ENCODE measurements at regions not wholly inside any gene's neighbourhood (a gene's known extent, or its start where the extent isn't known, plus 50 kb on each side); places are given as distances from the start of the nearest gene placed in this dataset.

DNA sequence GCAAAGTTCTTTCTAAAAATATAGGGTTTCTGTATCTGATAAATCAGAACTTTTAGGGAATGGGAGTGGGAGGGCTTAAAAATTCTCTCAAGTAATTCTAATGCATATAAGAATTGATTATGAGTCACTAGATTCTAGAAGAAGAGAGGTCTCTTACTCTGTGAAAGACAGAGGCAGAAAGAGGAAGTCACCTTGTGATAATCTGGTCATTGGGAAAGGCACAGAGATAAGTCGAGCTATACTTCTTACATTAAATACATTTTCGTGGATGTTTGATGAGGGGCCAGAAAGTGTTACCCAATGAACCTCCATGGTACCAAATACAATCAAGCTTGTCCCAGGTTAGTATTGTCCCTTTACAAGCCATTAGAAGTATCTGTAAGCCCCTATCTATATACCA is 134.4 kb downstream of the MAD2L1 start:
- no peak overlapping the region for H3K4me3 Mint-ChIP-seq
- H3K27me3 Mint-ChIP-seq, result peaks cover 7% of the 10 kb centered on the region
- peaks cover 6% of the 10 kb centered on the region for H3K4me1 Mint-ChIP-seq (ENCODE audit: unreplicated experiment)
- no peak overlapping the region for H3K27ac Mint-ChIP-seq
- DNase-seq (ENCODE audit: extremely low spot score, unreplicated experiment), result no peak
- H3K36me3 Mint-ChIP-seq, result no peaks in the 10 kb centered on the region
- H3K9me3 Mint-ChIP-seq, result no peaks in the 10 kb centered on the region
- TF ChIP-seq, protein P1, sequence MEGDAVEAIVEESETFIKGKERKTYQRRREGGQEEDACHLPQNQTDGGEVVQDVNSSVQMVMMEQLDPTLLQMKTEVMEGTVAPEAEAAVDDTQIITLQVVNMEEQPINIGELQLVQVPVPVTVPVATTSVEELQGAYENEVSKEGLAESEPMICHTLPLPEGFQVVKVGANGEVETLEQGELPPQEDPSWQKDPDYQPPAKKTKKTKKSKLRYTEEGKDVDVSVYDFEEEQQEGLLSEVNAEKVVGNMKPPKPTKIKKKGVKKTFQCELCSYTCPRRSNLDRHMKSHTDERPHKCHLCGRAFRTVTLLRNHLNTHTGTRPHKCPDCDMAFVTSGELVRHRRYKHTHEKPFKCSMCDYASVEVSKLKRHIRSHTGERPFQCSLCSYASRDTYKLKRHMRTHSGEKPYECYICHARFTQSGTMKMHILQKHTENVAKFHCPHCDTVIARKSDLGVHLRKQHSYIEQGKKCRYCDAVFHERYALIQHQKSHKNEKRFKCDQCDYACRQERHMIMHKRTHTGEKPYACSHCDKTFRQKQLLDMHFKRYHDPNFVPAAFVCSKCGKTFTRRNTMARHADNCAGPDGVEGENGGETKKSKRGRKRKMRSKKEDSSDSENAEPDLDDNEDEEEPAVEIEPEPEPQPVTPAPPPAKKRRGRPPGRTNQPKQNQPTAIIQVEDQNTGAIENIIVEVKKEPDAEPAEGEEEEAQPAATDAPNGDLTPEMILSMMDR (conservative IDR thresholded peaks at IDR 0.05), result no peak

DNA sequence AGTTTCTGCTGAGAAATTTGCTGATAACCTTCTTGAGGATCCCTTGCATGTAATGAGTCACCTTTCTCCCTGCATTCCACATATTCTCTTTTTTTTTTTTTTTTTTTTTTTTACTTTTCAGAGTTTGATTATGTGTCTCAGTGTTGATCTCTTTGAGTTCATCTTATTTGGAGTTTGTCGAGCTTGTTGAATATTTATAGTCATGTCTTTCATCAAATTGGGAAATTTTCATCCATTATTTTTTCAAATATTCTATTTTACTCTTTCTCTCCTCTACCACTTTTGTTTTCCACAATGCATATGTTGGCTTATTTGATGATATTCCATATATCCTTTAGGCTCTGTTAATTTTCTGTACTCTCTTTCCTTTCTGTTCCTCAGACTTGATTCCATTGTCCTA is 136.1 kb downstream of the MAD2L1 start:
- Mint-ChIP-seq H3K4me1 (ENCODE audit: unreplicated experiment) (peaks cover 6% of the 10 kb centered on the region), H3K4me3 (no peak overlapping the region), H3K36me3 (no peaks in the 10 kb centered on the region), H3K27ac (no peak overlapping the region), H3K27me3 (no peaks in the 10 kb centered on the region), H3K9me3 (no peaks in the 10 kb centered on the region)
- TF ChIP-seq, protein P1 (conservative IDR thresholded peaks at IDR 0.05), result no peak
- no peak for DNase-seq (ENCODE audit: extremely low spot score, unreplicated experiment)

DNA sequence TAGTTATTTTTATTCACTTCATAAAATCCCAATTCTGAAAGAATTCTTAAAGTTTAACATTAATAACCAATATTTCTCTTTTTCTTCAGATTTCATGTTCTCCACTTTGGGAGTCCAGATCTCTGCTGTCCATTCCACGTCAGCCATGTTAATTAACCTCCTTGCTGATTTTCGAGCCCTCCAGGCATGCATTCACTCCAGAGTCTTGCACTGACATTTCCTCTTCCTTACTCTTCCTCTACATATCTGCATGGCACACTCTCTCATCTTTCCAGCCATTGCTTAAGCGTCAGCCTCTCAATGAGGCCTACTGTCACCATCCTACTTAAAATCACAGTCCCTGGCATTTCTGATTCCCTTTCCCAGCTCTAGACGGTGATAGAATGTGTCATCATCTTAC is 144.8 kb downstream of the MAD2L1 start:
- TF ChIP-seq, protein P1 (conservative IDR thresholded peaks at IDR 0.05), result no peak
- no peaks in the 10 kb centered on the region for H3K4me1 Mint-ChIP-seq (ENCODE audit: unreplicated experiment)
- H3K9me3 Mint-ChIP-seq, result no peaks in the 10 kb centered on the region
- H3K27me3 Mint-ChIP-seq, result no peaks in the 10 kb centered on the region
- no peak overlapping the region for H3K27ac Mint-ChIP-seq
- no peaks in the 10 kb centered on the region for H3K36me3 Mint-ChIP-seq
- no peak overlapping the region for H3K4me3 Mint-ChIP-seq
- no peak for DNase-seq (ENCODE audit: extremely low spot score, unreplicated experiment)

DNA sequence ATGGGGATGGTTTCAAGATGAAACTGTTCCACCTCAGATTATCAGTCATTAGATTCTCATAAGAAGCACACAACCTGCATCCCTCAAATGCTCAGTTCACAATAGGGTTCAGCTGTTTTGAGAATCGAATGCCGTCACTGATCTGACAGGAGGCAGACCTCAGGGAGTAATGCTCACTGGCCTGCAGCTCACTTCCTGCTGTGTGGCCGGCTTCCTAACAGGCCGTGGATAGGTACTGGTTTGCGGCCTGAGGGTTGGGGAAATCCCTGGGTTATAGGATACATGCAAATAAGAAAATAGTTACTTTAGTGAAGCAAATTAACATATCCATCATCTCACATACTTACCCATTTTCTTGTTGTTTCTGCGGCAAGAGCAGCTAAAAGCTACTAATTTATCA is 160.4 kb downstream of the MAD2L1 start:
- H3K4me1 Mint-ChIP-seq (ENCODE audit: unreplicated experiment), result no peaks in the 10 kb centered on the region
- H3K36me3 Mint-ChIP-seq, result peaks cover 7% of the 10 kb centered on the region
- H3K27me3 Mint-ChIP-seq, result peaks cover 14% of the 10 kb centered on the region
- DNase-seq (ENCODE audit: extremely low spot score, unreplicated experiment), result no peak
- no peak overlapping the region for H3K27ac Mint-ChIP-seq
- no peak overlapping the region for H3K4me3 Mint-ChIP-seq
- H3K9me3 Mint-ChIP-seq, result peaks cover 17% of the 10 kb centered on the region
- TF ChIP-seq, protein P1 (conservative IDR thresholded peaks at IDR 0.05), result no peak

DNA sequence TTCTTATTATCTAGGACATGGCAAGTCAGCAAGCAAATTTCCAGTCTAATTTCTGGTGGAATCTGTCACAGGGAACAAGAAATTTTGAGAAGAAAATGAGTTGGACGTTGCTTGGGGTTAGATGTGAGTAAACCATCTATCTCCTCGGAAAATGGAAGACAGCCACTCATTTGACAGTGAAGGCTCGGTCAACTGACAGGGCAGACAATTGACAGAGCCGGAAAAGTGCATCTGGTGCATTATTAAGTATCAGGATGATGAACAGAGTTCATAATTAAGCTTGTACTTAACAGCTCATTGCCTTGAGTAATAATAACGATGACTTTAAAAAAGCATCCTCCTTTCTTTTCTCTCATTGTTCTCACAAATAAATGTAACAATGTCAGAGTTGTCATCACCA is 168.4 kb downstream of the MAD2L1 start:
- H3K36me3 Mint-ChIP-seq, result no peaks in the 10 kb centered on the region
- no peak overlapping the region for H3K4me3 Mint-ChIP-seq
- H3K27ac Mint-ChIP-seq, result no peak overlapping the region
- peaks cover 5% of the 10 kb centered on the region for H3K4me1 Mint-ChIP-seq (ENCODE audit: unreplicated experiment)
- H3K9me3 Mint-ChIP-seq, result peaks cover 4% of the 10 kb centered on the region
- no peak for DNase-seq (ENCODE audit: extremely low spot score, unreplicated experiment)
- TF ChIP-seq, protein P1 (conservative IDR thresholded peaks at IDR 0.05), result no peak
- H3K27me3 Mint-ChIP-seq, result peaks cover 52% of the 10 kb centered on the region

DNA sequence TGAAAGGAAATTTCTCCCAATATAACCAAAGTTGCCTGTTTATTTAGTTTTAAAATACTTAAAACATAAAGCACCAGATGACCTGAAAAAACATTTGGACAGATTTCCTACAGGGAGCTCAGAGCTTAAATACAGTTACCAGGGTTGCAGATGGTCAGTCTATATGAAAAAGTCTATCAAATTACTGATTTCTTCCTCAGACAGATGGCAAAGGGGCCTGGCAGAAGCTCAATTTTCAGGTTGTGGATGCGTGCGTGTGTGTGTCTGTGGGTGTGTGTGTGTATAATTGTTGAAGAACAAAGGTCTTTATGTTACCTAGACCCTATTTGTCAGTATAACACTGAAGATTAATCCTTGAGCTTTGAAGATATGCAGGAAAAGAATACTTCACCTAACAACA is 169.4 kb downstream of the MAD2L1 start:
- no peaks in the 10 kb centered on the region for H3K36me3 Mint-ChIP-seq
- no peak overlapping the region for H3K27ac Mint-ChIP-seq
- no peak for DNase-seq (ENCODE audit: extremely low spot score, unreplicated experiment)
- peak overlapping the region; percentile 18 for H3K4me3 Mint-ChIP-seq
- TF ChIP-seq, protein P1 (conservative IDR thresholded peaks at IDR 0.05), result no peak
- H3K4me1 Mint-ChIP-seq (ENCODE audit: unreplicated experiment), result peaks cover 5% of the 10 kb centered on the region
- H3K27me3 Mint-ChIP-seq, result peaks cover 51% of the 10 kb centered on the region
- H3K9me3 Mint-ChIP-seq, result no peaks in the 10 kb centered on the region

All from type B pancreatic cell (in vitro differentiated cells).